ENCODE measurements at regions not wholly inside any gene's neighbourhood (a gene's known extent, or its start where the extent isn't known, plus 50 kb on each side); places are given as distances from the start of the nearest gene placed in this dataset.

DNA sequence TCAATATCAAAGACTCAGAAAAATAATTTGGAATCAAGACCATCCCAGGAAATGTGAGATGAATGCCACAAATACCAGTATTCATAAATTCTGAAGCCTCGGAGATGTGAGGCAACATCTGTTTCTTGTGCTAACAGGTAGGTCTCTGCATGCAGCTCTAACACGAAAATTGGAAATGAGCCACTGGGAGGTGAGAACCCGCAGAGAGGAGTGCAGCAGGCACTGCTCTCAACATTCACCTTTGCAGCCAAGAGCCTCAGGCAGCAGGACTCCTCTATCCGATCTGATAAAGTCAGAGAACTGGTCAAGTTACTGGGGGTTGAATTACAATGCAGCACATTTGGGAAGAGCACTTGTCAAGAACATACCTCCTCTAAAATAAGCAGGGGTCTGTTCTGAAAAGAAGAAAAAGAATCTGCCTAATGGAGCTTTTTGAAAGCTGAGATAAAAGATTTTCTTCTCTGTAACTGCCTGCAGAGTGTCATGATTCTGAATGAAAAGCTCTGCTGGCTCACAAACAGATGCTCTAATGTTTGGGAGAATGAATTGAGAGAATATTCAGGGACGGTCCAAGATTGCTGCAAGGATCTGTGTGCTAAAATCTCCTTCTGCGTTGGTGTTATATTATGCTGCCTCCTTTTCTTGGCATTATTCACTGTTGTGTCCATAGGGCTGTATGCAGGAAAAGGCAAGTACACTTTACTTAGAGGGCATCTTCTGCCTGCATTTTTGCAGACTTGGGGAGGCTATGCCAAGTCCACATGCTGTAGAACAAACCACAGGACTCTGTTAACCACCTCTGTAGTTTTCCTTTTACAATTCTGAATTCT is 209.6 kb upstream of the KRR1 start:
- DNase-seq, result no peak

DNA sequence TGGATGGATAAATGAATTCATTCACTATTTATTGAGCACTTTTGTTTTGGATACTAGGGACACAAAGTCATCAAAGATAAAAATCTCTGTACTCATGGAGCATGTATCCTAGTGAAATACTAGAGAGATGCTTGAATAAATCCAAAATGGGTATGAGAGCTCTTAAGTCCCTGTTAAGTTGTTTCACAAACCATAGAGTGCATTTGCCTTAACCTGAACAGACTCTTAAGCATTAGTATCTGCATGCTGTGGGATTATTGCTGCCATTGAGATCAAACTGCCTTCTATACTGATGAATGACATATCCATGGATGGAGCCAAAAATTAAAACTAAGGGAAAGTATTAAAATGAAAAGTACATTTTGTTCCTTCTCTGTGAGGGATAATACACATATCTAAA is 206.5 kb upstream of the KRR1 start:
- no peak for DNase-seq

DNA sequence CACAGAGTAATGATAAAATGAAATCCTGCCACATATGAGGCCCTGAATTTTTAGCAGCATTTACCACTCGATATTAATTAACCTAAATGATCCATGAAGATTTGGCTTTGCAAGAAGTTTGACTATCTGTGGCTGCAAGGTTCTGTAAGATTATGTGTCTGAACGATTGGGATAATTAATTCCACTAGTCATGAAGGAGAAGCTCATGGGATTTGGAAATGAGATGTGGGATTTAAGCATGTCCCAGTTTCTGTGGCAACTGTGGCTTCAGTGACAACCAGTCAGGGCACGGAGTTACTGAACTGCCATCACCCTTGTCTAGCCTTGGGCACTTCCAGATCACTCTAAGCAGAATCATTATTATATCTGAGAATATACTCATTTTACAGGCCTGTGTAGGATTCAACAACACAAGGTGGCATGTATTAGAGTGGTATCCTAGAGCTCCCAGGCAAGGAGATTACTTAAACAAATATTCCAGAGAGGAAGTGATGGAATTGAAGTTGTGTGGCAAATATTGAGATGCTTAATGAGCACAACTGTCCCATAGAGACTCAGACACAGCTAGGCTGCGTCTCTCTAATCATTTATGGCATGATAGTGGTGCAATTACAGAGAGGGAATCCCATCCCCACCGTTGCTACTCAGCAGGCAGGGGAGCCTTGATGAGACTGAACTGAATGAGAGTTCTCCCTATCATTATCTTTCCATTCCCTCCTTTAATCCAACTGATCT is 205.0 kb upstream of the KRR1 start:
- no peak for DNase-seq

DNA sequence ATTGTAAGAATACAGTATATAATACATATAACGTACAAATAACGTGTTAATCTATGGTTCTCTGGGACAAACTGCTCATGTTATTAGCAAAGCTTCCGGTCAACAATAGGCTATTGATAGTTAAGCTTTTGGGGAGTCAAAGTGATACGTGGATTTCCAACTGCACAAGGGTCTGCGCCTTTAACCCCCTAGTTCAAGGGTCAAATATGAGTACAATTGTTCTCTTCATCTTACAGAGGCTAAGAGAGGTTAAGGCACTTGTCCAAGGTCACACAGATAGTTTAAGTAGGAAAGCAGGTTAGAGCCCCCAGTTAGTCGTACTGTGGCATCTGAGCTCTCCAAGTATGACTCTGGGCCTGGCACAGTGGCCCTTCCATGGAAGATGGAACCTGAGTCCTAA is 204.3 kb upstream of the KRR1 start:
- DNase-seq, result no peak

DNA sequence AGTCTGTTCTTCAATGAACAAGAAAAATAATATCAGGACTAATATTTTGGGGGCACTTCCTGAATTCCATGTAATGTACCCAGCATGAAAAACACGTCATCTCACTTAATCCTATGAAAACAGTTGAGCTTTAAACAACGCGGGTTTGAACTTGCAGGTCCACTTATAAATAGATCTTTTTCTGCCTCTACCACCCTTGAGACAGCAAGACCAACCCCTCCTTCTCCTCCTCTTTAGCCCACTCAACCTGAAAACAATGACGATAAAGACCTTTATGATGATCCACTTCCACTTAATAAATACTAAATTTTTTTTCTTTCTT is 203.9 kb upstream of the KRR1 start:
- DNase-seq, result no peak

DNA sequence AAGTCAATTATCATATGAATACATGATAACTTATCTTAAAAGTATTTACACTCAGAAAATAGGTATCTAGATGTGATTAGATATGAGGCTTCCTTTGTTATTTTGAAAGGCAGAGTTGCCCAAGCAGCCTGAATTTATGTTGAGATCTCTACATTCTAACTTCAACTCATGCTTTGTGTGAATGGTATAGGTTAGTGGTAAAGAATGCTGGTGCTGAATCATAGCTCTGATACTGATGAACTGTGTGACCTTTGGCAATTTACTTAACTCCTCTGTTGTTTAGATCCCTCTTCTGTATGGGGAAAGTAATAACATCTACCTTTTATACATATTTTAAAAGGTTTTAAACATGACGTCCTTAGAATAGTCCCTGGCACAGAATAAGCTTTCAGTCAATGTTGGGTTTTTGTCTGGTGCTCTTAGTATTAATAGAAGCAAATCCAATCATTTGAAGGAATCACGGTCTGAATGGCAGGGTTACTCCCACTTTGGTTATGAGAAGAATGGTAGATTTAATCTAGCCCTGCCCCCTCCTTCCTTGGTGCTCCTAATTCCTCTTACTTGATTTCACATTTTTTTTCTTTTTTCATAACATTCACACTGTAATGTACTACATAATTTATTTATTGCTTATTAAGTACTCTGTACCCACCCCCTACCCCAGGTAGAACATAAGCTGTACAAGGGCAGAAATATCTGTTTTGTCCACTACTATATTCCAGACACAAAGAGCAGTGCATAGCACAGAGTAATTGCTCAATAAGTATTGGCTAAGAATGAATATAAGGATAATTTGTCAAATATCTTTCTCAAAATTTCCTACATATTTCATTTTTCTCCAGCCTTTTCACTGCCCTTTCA is 203.3 kb upstream of the KRR1 start:
- no peak for DNase-seq

DNA sequence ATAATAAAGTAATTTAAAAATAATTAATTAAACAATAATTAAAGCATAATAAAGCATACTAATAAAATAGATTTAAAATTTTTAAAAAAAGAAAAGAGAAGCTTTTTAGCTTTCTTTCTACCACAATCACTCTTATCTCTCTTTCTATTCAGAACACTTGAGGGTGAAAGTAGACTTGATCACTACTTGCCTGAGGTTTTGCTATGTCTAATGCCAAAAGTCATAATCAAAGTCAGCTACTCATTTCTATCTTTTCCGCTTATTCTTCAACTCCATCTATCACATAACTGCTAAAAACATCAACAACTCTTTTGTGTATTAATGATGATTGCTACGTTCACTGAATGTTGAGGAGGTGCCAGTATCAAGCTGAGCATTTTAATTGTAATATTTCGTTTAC is 202.0 kb upstream of the KRR1 start:
- DNase-seq, result no peak

DNA sequence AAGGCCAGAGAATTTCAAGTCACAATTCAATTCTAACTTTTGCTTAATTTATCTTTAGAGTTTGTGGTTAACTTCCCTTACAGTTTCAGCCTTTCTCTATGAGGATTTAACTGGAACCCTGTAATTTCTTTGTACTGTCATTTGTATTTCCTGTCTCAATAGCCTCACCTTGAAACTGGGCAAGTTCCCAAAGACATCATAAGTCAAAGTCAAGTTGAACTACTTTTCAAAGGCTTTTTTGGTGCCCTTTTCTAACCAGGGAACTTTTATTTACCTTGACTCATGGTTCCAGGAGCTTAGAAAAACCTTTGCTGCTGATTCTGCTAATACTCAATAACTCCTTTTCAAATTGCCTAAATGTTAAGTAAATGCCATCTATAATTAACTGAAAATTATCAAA is 200.8 kb upstream of the KRR1 start:
- no peak for DNase-seq

DNA sequence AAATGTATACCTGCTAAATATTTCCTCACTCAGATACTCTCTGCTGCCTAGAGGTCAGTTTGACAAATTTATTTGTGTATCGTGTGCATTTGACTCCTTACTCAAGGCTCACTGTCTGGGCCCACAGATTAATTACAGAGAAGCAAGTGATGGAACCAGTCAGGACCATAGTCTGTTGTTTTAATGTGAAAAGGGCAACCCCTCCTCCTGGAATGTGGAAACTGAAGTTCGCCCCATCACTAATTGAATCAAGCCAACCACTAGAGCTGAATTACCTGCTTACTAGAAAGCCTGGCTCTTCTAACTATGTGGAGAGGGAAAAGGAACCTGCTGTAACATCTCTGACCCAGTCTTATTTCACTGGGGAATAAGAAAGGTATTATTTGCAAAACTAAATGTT is 199.9 kb upstream of the KRR1 start:
- DNase-seq, result no peak

DNA sequence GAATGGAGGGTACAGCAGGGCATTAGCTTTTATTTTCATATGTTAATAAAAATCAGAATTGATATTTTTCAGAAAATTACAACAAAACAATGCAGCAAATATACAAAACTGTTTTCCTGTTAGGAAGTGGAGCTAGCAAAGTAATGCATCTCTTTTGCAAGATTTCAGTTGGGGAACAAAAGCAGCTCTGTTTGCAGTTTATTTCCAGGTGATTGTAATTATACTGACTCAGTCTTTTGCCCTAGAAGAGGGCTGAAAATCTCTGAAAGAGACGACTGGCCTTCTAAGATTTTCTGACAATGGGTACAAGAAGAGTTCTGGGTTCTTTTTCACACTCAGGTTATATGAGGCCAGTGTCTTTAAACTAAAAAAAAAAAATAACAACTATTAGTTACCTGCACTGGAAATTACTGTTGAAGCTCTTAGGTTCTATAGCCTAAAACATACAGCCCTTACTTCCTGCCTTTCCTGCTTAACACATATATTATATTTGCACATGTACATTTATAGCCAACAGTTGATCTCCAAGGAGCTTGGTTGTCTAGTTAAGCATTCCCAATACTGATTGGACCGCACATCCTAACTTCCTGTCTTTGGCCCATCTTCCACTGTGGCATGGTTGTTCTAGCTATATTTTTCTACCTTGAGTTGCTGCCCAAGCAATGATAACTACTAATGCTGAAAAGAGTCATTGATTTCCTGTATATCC is 199.1 kb upstream of the KRR1 start:
- no peak for DNase-seq

DNA sequence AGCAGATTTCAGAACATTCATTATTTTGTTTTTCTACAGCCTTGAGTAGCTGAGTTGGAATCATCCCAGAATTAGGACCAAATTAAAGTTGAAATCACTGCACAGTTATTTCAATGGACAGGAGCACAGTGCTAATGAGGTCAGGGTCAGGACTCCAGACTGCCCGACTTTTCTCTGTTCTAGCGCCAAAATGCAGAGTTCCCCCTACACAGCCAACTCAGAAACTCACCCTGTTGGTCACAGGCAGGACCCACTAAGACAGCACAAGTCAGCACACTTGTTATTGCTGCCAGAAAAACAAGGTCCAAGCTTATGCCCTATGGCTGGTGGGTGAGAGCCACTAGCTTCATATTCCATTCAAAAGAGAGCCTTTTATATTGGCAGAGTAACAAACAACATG is 198.1 kb upstream of the KRR1 start:
- no peak for DNase-seq

DNA sequence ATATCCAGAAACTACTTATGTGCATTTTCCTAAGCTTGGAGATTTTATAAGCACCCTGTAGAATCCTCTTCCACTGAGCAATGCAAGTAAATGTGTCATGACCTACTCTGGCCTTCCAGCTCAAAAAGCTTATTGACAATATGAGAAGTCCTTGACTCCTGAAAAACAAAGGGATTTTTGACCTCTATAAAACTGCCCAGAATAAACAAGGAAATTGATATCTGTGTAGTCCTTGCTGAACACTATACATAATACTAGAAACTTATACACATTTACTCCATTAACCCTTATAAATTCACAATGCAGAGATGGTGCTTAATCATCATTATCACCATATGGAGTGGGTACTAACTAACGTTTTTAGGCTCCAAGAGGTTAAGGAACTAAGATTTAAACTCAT is 197.4 kb upstream of the KRR1 start:
- DNase-seq, result no peak

DNA sequence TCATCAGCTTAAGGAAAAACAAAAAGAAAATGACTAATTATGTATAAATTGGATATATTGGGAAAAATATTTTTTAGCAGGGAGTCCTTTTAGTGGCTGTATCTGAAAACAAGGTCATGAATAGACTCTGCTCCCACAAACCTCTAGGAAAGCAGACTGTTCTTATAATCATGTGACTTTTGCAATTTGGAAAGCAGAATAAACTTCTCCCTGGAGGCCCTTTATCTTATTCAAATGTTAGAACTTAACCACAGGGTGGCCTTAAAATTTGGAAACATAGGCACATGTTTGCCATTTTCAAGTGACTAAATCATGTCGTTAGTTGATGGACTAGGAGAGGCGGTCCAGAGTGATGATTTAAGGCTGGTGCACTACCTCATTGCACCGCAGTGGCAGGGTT is 196.6 kb upstream of the KRR1 start:
- DNase-seq, result no peak

DNA sequence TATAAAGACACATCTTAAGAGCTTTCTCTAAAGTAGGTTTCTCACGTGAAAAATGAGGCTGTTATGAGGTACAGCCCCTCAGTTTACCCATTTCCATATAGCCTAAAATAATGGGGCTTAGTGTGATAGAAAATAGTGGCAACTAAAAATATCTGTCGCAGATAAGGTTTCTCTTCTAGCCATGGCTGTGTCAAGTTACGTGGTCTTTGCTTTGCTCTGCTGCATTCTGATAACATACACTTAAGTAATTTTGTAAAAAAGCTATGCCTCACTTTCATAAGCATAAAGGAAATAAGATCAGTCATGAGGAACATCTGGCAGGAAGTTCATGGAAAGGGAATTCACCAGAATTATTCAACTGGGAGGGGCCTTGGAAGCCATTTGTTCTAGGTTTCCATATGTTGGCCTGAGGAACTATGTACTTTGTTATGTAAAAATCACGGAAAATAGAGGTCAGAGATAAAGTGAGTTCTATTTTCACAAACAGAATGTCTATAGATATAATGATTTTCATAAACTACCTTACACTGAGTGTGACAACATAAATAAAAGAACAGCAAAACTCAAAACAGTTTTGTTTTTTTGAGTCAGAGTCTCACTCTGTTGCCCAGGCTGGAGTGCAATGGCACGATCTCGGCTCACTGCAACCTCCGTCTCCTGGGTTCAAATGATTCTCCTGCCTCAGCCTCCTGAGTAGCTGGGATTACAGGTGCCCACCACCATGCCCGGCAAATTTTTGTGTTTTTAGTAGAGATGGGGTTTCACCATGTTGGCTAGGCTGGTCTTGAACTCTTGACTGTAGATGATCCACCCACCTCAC is 195.6 kb upstream of the KRR1 start:
- DNase-seq, result no peak

DNA sequence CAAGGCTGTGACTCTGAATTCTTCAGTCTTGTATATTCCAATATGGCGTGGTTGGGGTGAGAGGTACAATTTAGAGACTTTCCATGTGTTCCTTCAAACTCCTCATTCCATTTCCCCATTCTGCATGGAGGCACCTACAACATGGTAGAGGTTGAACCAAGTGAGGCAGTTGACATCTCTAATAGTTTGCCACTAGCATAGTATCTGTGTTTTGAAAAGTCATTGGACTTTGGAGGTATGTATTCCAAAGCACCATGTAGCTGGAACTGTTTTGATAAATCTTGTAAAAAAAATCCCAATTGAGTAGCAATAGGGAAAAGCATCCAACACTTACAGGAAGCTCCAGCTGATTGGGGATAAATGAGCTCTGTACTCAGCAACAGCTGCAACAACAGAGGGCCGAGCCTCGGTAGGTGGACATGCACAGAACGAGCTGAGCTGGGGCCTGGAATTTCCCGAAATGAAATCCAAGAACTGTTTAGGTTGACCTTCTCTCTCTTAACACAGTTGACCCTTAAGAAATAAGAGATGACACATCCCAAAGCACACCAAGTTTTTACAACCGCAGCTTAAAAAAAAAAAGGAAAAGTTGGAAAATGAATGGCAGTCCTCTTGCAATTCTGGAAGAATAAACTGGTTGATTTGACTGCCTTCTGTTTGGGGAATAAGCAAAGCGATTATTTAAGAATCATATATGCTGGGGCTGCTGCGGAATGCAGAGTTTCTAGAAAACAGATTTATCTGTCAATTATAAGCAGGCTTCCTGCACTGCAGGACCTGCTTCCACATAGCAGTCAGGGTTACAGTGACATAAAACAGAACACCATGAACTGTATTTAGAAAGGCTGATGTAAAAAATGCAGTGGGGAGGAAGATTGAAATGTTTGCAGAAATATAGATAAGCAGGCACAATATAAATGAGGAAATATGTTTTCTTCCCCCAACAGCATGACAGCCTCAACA is 194.6 kb upstream of the KRR1 start:
- DNase-seq, result peak; percentile 84

DNA sequence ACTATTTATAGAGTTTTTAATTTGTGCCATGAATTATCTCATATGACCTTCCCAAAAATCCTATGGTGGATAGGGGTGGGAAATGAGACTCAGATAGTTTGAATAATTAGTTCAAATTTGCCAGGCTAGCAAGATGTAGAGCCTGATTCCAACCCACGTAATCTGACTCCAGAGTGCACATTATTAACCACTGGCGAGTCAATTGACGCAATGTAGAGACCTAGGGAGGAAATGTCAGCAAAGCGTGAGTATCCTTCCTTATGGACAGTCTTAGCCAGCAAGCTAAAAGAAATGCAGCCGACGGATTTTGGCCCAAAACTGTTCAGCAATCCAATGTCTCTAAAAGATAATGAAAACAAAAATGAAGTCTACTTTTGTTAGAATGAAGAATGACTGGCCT is 193.3 kb upstream of the KRR1 start:
- no peak for DNase-seq

DNA sequence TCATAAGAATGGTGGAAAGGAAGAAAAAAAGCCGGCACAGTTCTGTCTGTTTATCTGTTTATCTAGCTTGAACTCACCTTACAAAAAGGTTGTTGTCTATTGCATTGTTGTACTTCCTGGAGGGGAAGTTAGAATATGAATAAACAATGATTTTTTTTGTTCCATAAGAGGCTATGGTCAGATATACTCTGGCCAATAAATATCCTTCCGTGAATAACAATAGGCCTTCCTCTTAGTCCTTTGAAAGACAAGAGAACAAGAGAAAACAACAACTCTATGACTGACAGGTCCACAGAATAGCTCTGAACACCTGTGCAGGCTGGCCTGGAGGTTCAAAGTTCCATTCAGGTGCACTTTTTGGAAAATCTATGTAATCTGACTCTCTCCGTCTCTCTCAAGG is 192.8 kb upstream of the KRR1 start:
- no peak for DNase-seq

DNA sequence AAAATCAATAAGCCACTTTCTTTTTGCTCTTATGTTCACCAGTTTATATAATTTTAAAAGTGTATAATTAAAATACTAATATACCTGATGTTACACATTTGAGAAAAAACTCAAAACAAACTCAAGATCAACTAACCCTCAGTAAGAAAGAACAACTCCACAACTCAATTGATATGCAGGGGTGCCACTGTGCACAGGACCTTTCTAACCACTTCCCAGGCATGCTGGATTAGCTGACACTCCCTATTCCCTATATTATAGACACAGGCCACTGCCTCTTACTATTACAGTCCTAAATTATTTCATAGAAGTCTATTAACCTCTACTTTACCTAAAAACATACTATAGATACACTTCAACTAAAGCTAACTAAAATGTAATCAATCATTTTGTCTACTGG is 191.7 kb upstream of the KRR1 start:
- no peak for DNase-seq

DNA sequence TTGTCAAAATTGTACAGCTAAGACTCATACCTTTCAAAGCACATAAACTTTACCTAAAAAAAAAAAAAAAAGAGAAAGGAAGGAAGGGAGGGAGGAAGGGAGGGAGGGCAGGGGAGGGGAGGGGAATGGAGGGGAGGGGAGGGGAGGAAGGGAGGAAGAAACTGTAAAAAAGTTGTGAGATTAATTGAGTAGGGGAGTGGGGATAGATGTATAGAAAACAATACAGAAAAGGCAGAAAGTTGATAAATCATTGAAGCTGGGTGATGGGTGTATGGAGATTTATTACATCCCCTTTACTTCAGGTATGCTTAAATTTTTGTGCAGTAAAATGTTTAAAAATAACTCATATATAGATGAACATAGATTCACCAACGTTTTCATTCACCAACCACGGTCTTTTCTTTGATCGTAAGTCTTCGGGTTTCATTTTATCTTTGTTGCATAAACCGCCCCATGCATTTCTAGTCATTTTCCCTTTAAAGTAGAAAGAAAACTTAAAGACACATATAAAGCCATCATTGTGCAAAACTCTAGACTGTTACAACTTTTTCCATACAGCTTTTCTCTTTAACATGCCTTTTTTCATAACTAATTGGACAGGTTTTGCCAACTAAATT is 191.2 kb upstream of the KRR1 start:
- DNase-seq, result no peak

DNA sequence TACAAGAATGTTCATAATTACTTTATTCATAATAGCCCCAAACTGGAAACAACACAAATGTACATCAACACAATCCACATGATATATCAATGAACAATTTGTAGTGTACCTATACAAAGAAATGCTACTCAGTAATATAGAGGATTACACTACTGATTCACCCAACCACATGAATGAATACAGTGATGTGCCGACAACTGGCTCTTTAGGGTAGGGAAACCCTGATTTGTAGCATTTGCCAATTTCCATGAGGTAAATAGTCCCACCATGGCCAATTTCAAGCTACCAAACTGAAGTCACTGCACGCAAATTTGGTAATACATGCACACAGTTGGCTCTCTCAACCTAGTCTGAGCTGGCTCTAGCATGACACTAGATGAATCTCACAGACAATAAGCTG is 190.4 kb upstream of the KRR1 start:
- no peak for DNase-seq
